K562 (cell line): ENCODE measurements at regions not wholly inside any gene's neighbourhood (a gene's known extent, or its start where the extent isn't known, plus 50 kb on each side); places are given as distances from the start of the nearest gene placed in this dataset.

Source experiments
- ATAC-seq: fragments of 200-7000 bp; cut with Tn5 transposase; 3 replicates; pipeline ENCODE4 v1.9.1; 2020; ENCODE audit warnings: moderate library complexity
- BruUV-seq: library from RNA; stranded (reverse); fragments of 400-500 nt; replicated peaks from 2 replicates; lab custom pipeline; 2021; lab: Mats Ljungman, UMichigan
- CTCF ChIA-PET: fragments of 300-600 bp; formaldehyde crosslinking; extraction: SDS; loops from one replicate; lab custom pipeline; 2021; ENCODE audit warnings: low intra/inter-chr PET ratio; lab: Yijun Ruan, JAX
- POLR2A ChIA-PET: fragments of 300-600, 350-650 bp; sonication (Branson Sonifier 250); formaldehyde crosslinking; extraction: SDS; loops from one replicate; lab custom pipeline; 2021; ENCODE audit warnings: antibody characterized with exemption, inconsistent platforms; lab: Yijun Ruan, JAX
- DNase-seq, 4 experiments: peaks; one replicate each; pipeline versions ENCODE4 v3.0.0 to v3.0.0-alpha.2; 2011 to 2018; ENCODE audit warnings: low spot score in 3 of 4, mixed read lengths in 3 of 4; ENCODE audit errors: extremely low read depth in 1 of 4
- FAIRE-seq: peaks from 2 replicates; lab custom pipeline; 2011; peaks lifted over from hg19 to GRCh38; lab: Jason Lieb, UNC
- H2AFZ ChIP-seq: 2 replicates; pipeline ENCODE4 v1.6.0; 2011; ENCODE audit warnings: low read depth, low read length, control low read depth, inconsistent platforms
- H3K27ac ChIP-seq: fragments of 200-600 bp; 3 replicates; pipeline ENCODE4 v1.8.0; 2011; ENCODE audit warnings: low read depth, mild to moderate bottlenecking, control low read depth, inconsistent platforms, low read length, moderate library complexity, mixed read lengths; ENCODE audit errors: extremely low read depth
- H3K27me3 ChIP-seq, 2 experiments: fragments of 300-600 bp in 1 of 2; 2 replicates in 1 of 2; 3 replicates in 1 of 2; pipeline versions ENCODE4 v1.6.0 to v1.8.0; 2011; ENCODE audit warnings: inconsistent platforms in 2 of 2, low read length in 2 of 2, mild to moderate bottlenecking in 1 of 2, mixed read lengths in 1 of 2, moderate library complexity in 1 of 2; ENCODE audit not compliant: control insufficient read depth in 2 of 2, insufficient read depth in 2 of 2
- H3K36me3 ChIP-seq: fragments of 300-600 bp; 3 replicates; pipeline ENCODE4 v1.8.0; 2011; ENCODE audit warnings: mild to moderate bottlenecking, low read length, inconsistent platforms; ENCODE audit not compliant: control insufficient read depth, insufficient read depth
- H3K4me1 ChIP-seq, 2 experiments: fragments of 200-600 bp in 1 of 2; replicated peaks in 1 of 2; 2 replicates in 1 of 2; 3 replicates in 1 of 2; pipeline versions ENCODE4 v1.5.1 to v1.8.0; 2011; ENCODE audit warnings: inconsistent platforms in 2 of 2, low read length in 2 of 2, mild to moderate bottlenecking in 1 of 2, mixed read lengths in 1 of 2, moderate library complexity in 1 of 2; ENCODE audit not compliant: control insufficient read depth in 2 of 2, insufficient read depth in 2 of 2
- H3K4me2 ChIP-seq: 2 replicates; pipeline ENCODE4 v1.6.1; 2011; ENCODE audit warnings: low read length, control low read depth, inconsistent platforms, mixed read lengths; ENCODE audit not compliant: insufficient read depth
- H3K4me3 ChIP-seq: fragments of 200-600 bp; sonication (generic), shearing (Covaris generic); 2 replicates; pipeline ENCODE4 v1.5.1; 2016; ENCODE audit warnings: control low read depth, inconsistent platforms
- H3K79me2 ChIP-seq: fragments of 200-600 bp; 3 replicates; pipeline ENCODE4 v1.8.0; 2011; ENCODE audit warnings: low read length, inconsistent platforms; ENCODE audit not compliant: control insufficient read depth, insufficient read depth
- H3K9ac ChIP-seq, 2 experiments: 2 replicates each; pipeline versions ENCODE4 v1.6.0 to v1.6.1; 2011; ENCODE audit warnings: low read depth in 2 of 2, low read length in 2 of 2, control low read depth in 1 of 2, inconsistent platforms in 1 of 2, mild to moderate bottlenecking in 1 of 2, mixed read lengths in 1 of 2; ENCODE audit not compliant: insufficient read depth in 1 of 2
- H3K9me1 ChIP-seq: one replicate; pipeline ENCODE4 v1.6.0; 2011; ENCODE audit warnings: inconsistent platforms, mild to moderate bottlenecking, low read length, moderate library complexity; ENCODE audit not compliant: control insufficient read depth, insufficient read depth
- H3K9me3 ChIP-seq: replicated peaks from 2 replicates; pipeline ENCODE4 v1.5.1; 2011; ENCODE audit warnings: low read depth, low read length, inconsistent platforms; ENCODE audit not compliant: control insufficient read depth, insufficient read depth
- H4K20me1 ChIP-seq: replicated peaks from 2 replicates; pipeline ENCODE4 v1.6.1; 2011; ENCODE audit warnings: low read length, inconsistent platforms, mixed read lengths; ENCODE audit not compliant: control insufficient read depth, insufficient read depth
- BCL6 ChIP-seq: fragments of 250-450 bp; sonication (Bioruptor Pico); IDR thresholded peaks from 2 replicates; pipeline ENCODE4 v1.4.0; 2020
- FOSL1 ChIP-seq: fragments of 200-800 bp; sonication (Bioruptor generic); conservative IDR thresholded peaks from 2 replicates; pipeline ENCODE4 v1.6.1; 2016; ENCODE audit warnings: missing genetic modification characterization, missing compliant biosample characterization
- POLR2B ChIP-seq: fragments of 450-650 bp; IDR thresholded peaks from 2 replicates; pipeline ENCODE4 v1.6.1; 2018; ENCODE audit warnings: low read depth; ENCODE audit not compliant: partially characterized antibody
- SAP30 ChIP-seq: fragments of 200-600 bp; sonication (generic); IDR thresholded peaks from 2 replicates; pipeline ENCODE4 v1.6.1; 2012; ENCODE audit warnings: borderline replicate concordance, low read depth, mild to moderate bottlenecking, moderate library complexity, low read length, control low read depth, inconsistent platforms; ENCODE audit not compliant: insufficient read depth, poor library complexity, severe bottlenecking
- SETDB1 ChIP-seq: IDR thresholded peaks from one replicate; pipeline ENCODE4 v1.6.1; 2012; ENCODE audit warnings: low read length, control low read depth, inconsistent platforms
- YY1 ChIP-seq, 3 experiments: IDR thresholded peaks; 2 replicates each; pipeline ENCODE4 v1.6.1; 2011; ENCODE audit warnings: low read length in 2 of 3, mild to moderate bottlenecking in 2 of 3, moderate library complexity in 2 of 3, borderline replicate concordance in 1 of 3, control low read depth in 1 of 3, low read depth in 1 of 3; ENCODE audit not compliant: insufficient read depth in 3 of 3, insufficient replicate concordance in 2 of 3, control insufficient read depth in 1 of 3, insufficient read length in 1 of 3; ENCODE audit errors: extremely low read depth in 1 of 3
- WGBS: fragments of 100-300 bp; shearing (Covaris generic); methylation state at CpG from one replicate; pipeline ENCODE4 v1.1.6; 2016; ENCODE audit warnings: low coverage, mixed read lengths; ENCODE audit not compliant: insufficient coverage; ENCODE audit errors: missing lambda C conversion rate; 5-methylcytosine and 5-hydroxymethylcytosine counted together
- in situ Hi-C: fragments of 300-500 bp; cut with MboI; formaldehyde crosslinking; loops from 4 replicates; pipeline ENCODE4 v1.15.0; 2018; ENCODE audit warnings: inconsistent platforms, mixed read lengths
- intact Hi-C: fragments of 100-400 bp; cut with micrococcal nuclease; formaldehyde crosslinking; loops from 2 replicates; pipeline ENCODE4 v1.14.2; 2022

DNA sequence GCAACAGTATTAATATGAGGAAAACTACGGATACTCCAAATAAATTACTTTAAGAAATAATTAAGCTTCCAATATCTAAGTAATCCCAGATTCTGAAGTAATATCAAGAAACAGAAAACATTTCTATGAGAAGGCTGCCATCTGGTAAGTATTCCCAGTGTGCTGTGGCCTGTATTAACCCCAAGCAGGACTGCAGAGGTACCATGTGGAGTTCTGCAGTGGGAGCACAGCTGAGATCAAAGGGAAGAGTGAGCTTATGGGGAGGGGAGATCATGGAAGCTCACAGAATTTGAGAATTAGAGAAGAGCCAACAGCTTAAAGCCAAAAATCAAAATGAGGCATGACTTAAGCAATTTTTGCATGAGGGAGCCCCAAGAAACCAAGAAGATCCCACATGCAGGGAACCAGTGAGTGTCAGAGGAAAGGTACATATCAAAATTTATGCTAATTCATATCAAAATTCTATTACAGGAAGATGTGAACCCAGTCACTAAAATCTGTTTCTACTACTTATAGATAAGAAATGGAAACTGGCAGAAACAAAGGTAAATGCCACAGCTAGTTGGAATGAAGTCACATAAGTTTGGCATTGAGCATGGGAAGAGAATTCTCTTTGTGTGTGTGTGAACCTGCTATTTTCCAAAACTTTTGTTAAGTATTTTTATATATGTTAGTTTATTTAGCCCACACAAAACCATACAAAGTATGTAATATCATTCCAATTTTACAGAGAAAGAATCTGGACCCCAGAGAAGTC lies 62.6 kb upstream of the KITLG start:
- H2AFZ ChIP-seq, result no peak overlapping the region
- CTCF ChIA-PET, result no interaction called here
- no peaks in the 10 kb centered on the region for H3K27me3 ChIP-seq
- no TSS peak for BruUV-seq
- ATAC-seq (no peak), DNase-seq (no peak), FAIRE-seq (no peak)
- H3K9me1 ChIP-seq, result no peaks in the 10 kb centered on the region
- no peaks in the 10 kb centered on the region for H3K36me3 ChIP-seq
- H3K9me3 ChIP-seq, result no peaks in the 10 kb centered on the region
- POLR2A ChIA-PET, result no interaction called here
- no peak overlapping the region for H3K9ac ChIP-seq
- no peaks in the 10 kb centered on the region for H4K20me1 ChIP-seq
- no peak overlapping the region for H3K27ac ChIP-seq
- H3K79me2 ChIP-seq, result no peaks in the 10 kb centered on the region
- in situ Hi-C loops (no loop called here), intact Hi-C loops (no loop called here)
- no peak overlapping the region for H3K4me2 ChIP-seq
- no peak for TF ChIP-seq FOSL1 (tag)
- TF ChIP-seq YY1 (IDR thresholded peaks at IDR 0.05; ENCODE audit: borderline replicate concordance in 1 of 3, control insufficient read depth in 1 of 3, extremely low read depth in 1 of 3, insufficient read depth in 3 of 3, insufficient read length in 1 of 3, insufficient replicate concordance in 2 of 3, low read depth in 1 of 3, low read length in 2 of 3), result no peak
- 0% methylated on average over 1 of the region's 1 CpG for WGBS
- H3K4me3 ChIP-seq, result no peak overlapping the region
- H3K4me1 ChIP-seq, result no peaks in the 10 kb centered on the region

DNA sequence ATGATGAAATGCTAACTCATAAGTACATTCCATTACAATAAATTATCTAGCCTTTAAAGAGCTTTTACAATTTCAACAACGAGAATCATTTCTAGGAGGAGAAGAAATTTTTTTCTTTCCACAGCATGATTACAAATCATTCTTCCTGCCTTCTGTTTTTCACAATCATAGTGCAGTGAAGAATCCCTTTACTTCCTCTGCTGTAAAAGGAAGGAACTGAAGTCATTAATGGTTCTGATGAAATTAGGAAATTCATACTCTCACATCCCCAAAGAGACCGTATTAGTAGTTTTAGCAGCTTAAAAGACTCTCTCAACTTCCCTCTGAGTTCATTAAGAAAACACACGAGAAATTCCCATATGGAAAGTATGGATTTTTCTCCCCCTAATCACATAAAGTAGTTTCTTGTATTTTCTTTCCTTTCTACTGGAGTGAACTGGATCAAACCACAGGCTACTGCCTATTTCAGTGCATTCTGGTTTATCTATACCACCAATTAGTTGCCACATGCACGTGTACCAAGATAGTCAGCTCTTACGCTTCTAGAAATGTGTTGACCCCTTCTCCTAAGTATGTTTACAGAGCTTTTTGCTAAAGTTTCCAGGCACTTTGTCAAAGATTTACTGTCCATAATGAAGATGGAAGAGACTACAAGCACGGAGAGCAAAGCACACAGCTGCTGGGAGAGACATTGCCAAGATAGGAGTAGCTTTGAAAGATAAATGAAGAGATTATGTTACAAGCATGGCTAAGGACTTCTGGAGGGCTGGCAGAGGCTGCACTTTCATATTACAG lies 58.9 kb upstream of the KITLG start:
- no peak for DNase-seq
- Histone ChIP-seq H3K36me3 (no peaks in the 10 kb centered on the region), H3K79me2 (no peaks in the 10 kb centered on the region), H2AFZ (no peak overlapping the region), H3K27me3 (no peaks in the 10 kb centered on the region), H3K9ac (no peak overlapping the region), H4K20me1 (no peaks in the 10 kb centered on the region), H3K4me3 (no peak overlapping the region), H3K4me2 (no peak overlapping the region), H3K4me1 (no peaks in the 10 kb centered on the region)
- intact Hi-C loops (no loop called here), in situ Hi-C loops (no loop called here)
- no peak for FAIRE-seq
- POLR2A ChIA-PET, result no interaction called here
- BruUV-seq, result no TSS peak
- TF ChIP-seq SETDB1 (no peak), SAP30 (no peak), BCL6 (CRISPR knock-in tag) (no peak), POLR2B (no peak)
- TF ChIP-seq, all 486 proteins: peak for 0
- H3K9me1 ChIP-seq, result no peaks in the 10 kb centered on the region
- no peaks in the 10 kb centered on the region for H3K9me3 ChIP-seq
- no peak overlapping the region for H3K27ac ChIP-seq
- ATAC-seq, result no peak
- CTCF ChIA-PET, result no interaction called here
- 2% methylated on average over 6 of the region's 6 CpGs for WGBS
